ENCODE measurements at regions not wholly inside any gene's neighbourhood (a gene's known extent, or its start where the extent isn't known, plus 50 kb on each side); places are given as distances from the start of the nearest gene placed in this dataset.

DNA sequence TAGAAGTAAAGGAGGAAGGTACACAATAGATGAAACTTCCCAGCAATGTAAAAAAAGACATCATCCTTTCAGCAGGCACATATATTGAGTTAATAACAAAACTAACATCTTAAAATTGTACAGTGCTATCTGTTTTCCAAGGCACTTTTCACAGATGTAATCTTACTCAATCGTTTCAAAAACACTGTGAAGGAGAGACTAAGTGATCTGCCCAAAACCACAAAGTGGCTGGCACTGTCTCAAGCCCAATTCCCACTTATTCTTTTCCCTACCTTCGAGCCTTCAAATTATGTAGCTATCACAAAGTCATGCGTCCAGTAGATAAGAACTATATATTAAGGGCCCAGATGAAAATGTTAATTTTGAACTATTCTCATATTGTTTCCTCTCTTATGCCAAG lies 193.6 kb upstream of the RASSF8 start:
- no peaks in the 10 kb centered on the region for H3K9me2 ChIP-seq (replicated peaks; ENCODE audit: insufficient read depth, low read length)
- H3K4me3 ChIP-seq (ENCODE audit: low read length): no peak overlapping the region
- no peak overlapping the region for H3K27ac ChIP-seq (ENCODE audit: low read length)
- H3K9me3 ChIP-seq (replicated peaks; ENCODE audit: insufficient read depth, low read length): no peaks in the 10 kb centered on the region
- H3K4me2 ChIP-seq (ENCODE audit: low read depth, low read length): no peak overlapping the region
- H3K4me1 ChIP-seq (ENCODE audit: low read length): no peaks in the 10 kb centered on the region
- H3K36me3 ChIP-seq (replicated peaks; ENCODE audit: insufficient read depth, low read length): no peaks in the 10 kb centered on the region
- H3F3A ChIP-seq (ENCODE audit: insufficient read depth, low read length): no peaks in the 10 kb centered on the region
- H3K79me2 ChIP-seq (ENCODE audit: low read length): no peaks in the 10 kb centered on the region
- H3K27me3 ChIP-seq (replicated peaks; ENCODE audit: insufficient read depth, low read length): no peaks in the 10 kb centered on the region
- H4K20me1 ChIP-seq (ENCODE audit: insufficient read depth, low read length): no peaks in the 10 kb centered on the region
- no peak for DNase-seq
- H2AFZ ChIP-seq (ENCODE audit: low read length): no peak overlapping the region
- H3K9ac ChIP-seq (ENCODE audit: low read length): no peak overlapping the region
- no peak for TF ChIP-seq EZH2 (optimal IDR thresholded peaks at IDR 0.05; ENCODE audit: low read depth, low read length)
- no peak for TF ChIP-seq EZH2phosphoT487 (IDR thresholded peaks at IDR 0.05; ENCODE audit: low read length)
- TF ChIP-seq, protein P1, sequence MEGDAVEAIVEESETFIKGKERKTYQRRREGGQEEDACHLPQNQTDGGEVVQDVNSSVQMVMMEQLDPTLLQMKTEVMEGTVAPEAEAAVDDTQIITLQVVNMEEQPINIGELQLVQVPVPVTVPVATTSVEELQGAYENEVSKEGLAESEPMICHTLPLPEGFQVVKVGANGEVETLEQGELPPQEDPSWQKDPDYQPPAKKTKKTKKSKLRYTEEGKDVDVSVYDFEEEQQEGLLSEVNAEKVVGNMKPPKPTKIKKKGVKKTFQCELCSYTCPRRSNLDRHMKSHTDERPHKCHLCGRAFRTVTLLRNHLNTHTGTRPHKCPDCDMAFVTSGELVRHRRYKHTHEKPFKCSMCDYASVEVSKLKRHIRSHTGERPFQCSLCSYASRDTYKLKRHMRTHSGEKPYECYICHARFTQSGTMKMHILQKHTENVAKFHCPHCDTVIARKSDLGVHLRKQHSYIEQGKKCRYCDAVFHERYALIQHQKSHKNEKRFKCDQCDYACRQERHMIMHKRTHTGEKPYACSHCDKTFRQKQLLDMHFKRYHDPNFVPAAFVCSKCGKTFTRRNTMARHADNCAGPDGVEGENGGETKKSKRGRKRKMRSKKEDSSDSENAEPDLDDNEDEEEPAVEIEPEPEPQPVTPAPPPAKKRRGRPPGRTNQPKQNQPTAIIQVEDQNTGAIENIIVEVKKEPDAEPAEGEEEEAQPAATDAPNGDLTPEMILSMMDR (IDR thresholded peaks at IDR 0.05; ENCODE audit: low read length): no peak

- Histone ChIP-seq H4K20me1 (ENCODE audit: insufficient read depth, low read length) (no peaks in the 10 kb centered on the region), H3K27me3 (replicated peaks; ENCODE audit: insufficient read depth, low read length) (no peaks in the 10 kb centered on the region), H3K36me3 (replicated peaks; ENCODE audit: insufficient read depth, low read length) (no peaks in the 10 kb centered on the region), H3K4me3 (ENCODE audit: low read length) (no peak overlapping the region), H3K4me2 (ENCODE audit: low read depth, low read length) (no peak overlapping the region), H3K27ac (ENCODE audit: low read length) (no peak overlapping the region), H3K9ac (ENCODE audit: low read length) (no peak overlapping the region), H3K9me3 (replicated peaks; ENCODE audit: insufficient read depth, low read length) (no peaks in the 10 kb centered on the region), H3F3A (ENCODE audit: insufficient read depth, low read length) (no peaks in the 10 kb centered on the region), H3K4me1 (ENCODE audit: low read length) (no peaks in the 10 kb centered on the region), H2AFZ (ENCODE audit: low read length) (no peak overlapping the region), H3K9me2 (replicated peaks; ENCODE audit: insufficient read depth, low read length) (no peaks in the 10 kb centered on the region), H3K79me2 (ENCODE audit: low read length) (no peaks in the 10 kb centered on the region)
- TF ChIP-seq EZH2phosphoT487 (IDR thresholded peaks at IDR 0.05; ENCODE audit: low read length): no peak
- TF ChIP-seq, protein P1 (IDR thresholded peaks at IDR 0.05; ENCODE audit: low read length): no peak
- TF ChIP-seq EZH2 (optimal IDR thresholded peaks at IDR 0.05; ENCODE audit: low read depth, low read length): no peak
- DNase-seq: no peak
These were observed 190.9 kb upstream of the RASSF8 start for GRCh38 chr12:25767606-25768005.

- Histone ChIP-seq H3K36me3 (replicated peaks; ENCODE audit: insufficient read depth, low read length) (no peaks in the 10 kb centered on the region), H3K9me3 (replicated peaks; ENCODE audit: insufficient read depth, low read length) (no peaks in the 10 kb centered on the region), H4K20me1 (ENCODE audit: insufficient read depth, low read length) (no peaks in the 10 kb centered on the region), H3F3A (ENCODE audit: insufficient read depth, low read length) (no peaks in the 10 kb centered on the region), H3K9me2 (replicated peaks; ENCODE audit: insufficient read depth, low read length) (no peaks in the 10 kb centered on the region), H3K79me2 (ENCODE audit: low read length) (no peaks in the 10 kb centered on the region), H3K9ac (ENCODE audit: low read length) (no peak overlapping the region), H3K4me2 (ENCODE audit: low read depth, low read length) (no peak overlapping the region), H3K27ac (ENCODE audit: low read length) (no peak overlapping the region), H2AFZ (ENCODE audit: low read length) (no peak overlapping the region), H3K27me3 (replicated peaks; ENCODE audit: insufficient read depth, low read length) (no peaks in the 10 kb centered on the region), H3K4me3 (ENCODE audit: low read length) (no peak overlapping the region), H3K4me1 (ENCODE audit: low read length) (no peaks in the 10 kb centered on the region)
- DNase-seq: no peak
- TF ChIP-seq EZH2phosphoT487 (IDR thresholded peaks at IDR 0.05; ENCODE audit: low read length) (no peak), EZH2 (optimal IDR thresholded peaks at IDR 0.05; ENCODE audit: low read depth, low read length) (no peak)
- TF ChIP-seq, protein P1 (IDR thresholded peaks at IDR 0.05; ENCODE audit: low read length): no peak
These were observed 190.3 kb upstream of the RASSF8 start for GRCh38 chr12:25768151-25768550.

Measured in MM.1S (cell line).